Gastrocnemius medialis (tissue), 4 donors: ENCODE measurements at regions not wholly inside any gene's neighbourhood (a gene's known extent, or its start where the extent isn't known, plus 50 kb on each side); places are given as distances from the start of the nearest gene placed in this dataset.

ENCODE experiments used
- ATAC-seq, 2 donors: fragments of 150-250 bp; one replicate each; pipeline ENCODE4 v1.9.1; 2016
- DNase-seq, 2 donors: peaks; one replicate each; pipeline ENCODE4 v3.0.0-alpha.2; 2019
- H3K27ac ChIP-seq, 4 donors: fragments of 200-600 bp; sonication (generic); 1 replicate in 1 of 4; 2 replicates in 3 of 4; pipeline ENCODE4 v1.5.1; 2016 to 2018; ENCODE audit warnings: mild to moderate bottlenecking in 2 of 4, moderate library complexity in 1 of 4
- H3K27me3 ChIP-seq, 3 donors: fragments of 200-600 bp; sonication (generic) in 2 of 3; 1 replicate in 1 of 3; 2 replicates in 2 of 3; pipeline versions ENCODE4 v1.5.1 to v1.6.0; 2016 to 2019; ENCODE audit warnings: mild to moderate bottlenecking in 1 of 3, moderate library complexity in 1 of 3
- H3K36me3 ChIP-seq, 2 donors: fragments of 200-600 bp; sonication (generic) in 1 of 2; one replicate each; pipeline ENCODE4 v1.5.1; 2017 to 2018
- H3K4me1 ChIP-seq, 2 donors: fragments of 200-600 bp; sonication (generic) in 1 of 2; one replicate each; pipeline ENCODE4 v1.5.1; 2016 to 2017; ENCODE audit warnings: mild to moderate bottlenecking in 2 of 2
- H3K4me3 ChIP-seq, 4 donors: fragments of 200-600 bp; sonication (generic) in 3 of 4; 1 replicate in 1 of 4; 2 replicates in 3 of 4; pipeline ENCODE4 v1.5.1; 2016 to 2019; ENCODE audit warnings: mild to moderate bottlenecking in 2 of 4
- H3K9me3 ChIP-seq, 3 donors: fragments of 200-600 bp; sonication (generic) in 2 of 3; 1 replicate in 1 of 3; 2 replicates in 2 of 3; pipeline ENCODE4 v1.5.1; 2016 to 2019
- CTCF ChIP-seq, 5 experiments: fragments of 450-650 bp in 3 of 5; fragments of 200-600 bp in 2 of 5; sonication (generic) in 2 of 5; IDR thresholded peaks in 4 of 5; conservative IDR thresholded peaks in 1 of 5; 1 replicate in 4 of 5; 2 replicates in 1 of 5; pipeline ENCODE4 v1.5.1; 2016 to 2019; ENCODE audit warnings: antibody characterized with exemption in 5 of 5, mild to moderate bottlenecking in 3 of 5, moderate library complexity in 3 of 5
- POLR2A ChIP-seq, 2 donors: fragments of 450-650 bp; IDR thresholded peaks; one replicate each; pipeline ENCODE4 v1.6.1; 2017; ENCODE audit warnings: antibody characterized with exemption in 2 of 2, mild to moderate bottlenecking in 2 of 2, moderate library complexity in 2 of 2
- in situ Hi-C, 4 donors: fragments of 200-750 bp; cut with MboI; loops; one replicate each; pipeline versions ENCODE4 v1.15.0 to v1.8.0; 2017; ENCODE audit warnings: low sequenced_read_pairs in 4 of 4
- intact Hi-C: fragments of 100-400 bp; cut with DNase I; formaldehyde crosslinking; loops from one replicate; pipeline ENCODE4 v1.15.1; 2023; ENCODE audit warnings: low total_unique reads

- Histone ChIP-seq H3K4me3 (no peak overlapping the region), H3K27ac (peak overlapping the region in 2 of 4 donors; percentile 32 to 84), H3K36me3 (no peaks in the 10 kb centered on the region), H3K27me3 (no peaks in the 10 kb centered on the region), H3K9me3 (no peaks in the 10 kb centered on the region), H3K4me1 (peaks cover 25 to 36% of the 10 kb centered on the region in 2 donors)
- intact Hi-C loops = loop anchor here (5.0 kb wide), 1 partner anchor 47 kb away; no protein-coding TSS in a partner anchor
- no peak for TF ChIP-seq POLR2A (IDR thresholded peaks at IDR 0.05)
- TF ChIP-seq CTCF (IDR thresholded peaks at IDR 0.05 in 4 of 5, conservative IDR thresholded peaks at IDR 0.05 in 1 of 5) = no peak
- in situ Hi-C loops = no loop called here
- DNase-seq (no peak), ATAC-seq (no peak)
These were observed 66.7 kb downstream of the CD164 start for GRCh38 chr6:109315341-109316110.

GRCh38 chr6:109314313-109314712 is 68.0 kb downstream of the CD164 start:
- Histone ChIP-seq H3K9me3 (no peaks in the 10 kb centered on the region), H3K27ac (peak overlapping the region in 3 of 4 donors; percentile 32 to 84 (median 77)), H3K27me3 (no peaks in the 10 kb centered on the region), H3K4me1 (peaks cover 24 to 36% of the 10 kb centered on the region in 2 donors), H3K36me3 (no peaks in the 10 kb centered on the region), H3K4me3 (no peak overlapping the region)
- TF ChIP-seq CTCF (IDR thresholded peaks at IDR 0.05 in 4 of 5, conservative IDR thresholded peaks at IDR 0.05 in 1 of 5) (no peak), POLR2A (IDR thresholded peaks at IDR 0.05) (peak in 1 of 2 donors; percentile 14)
- intact Hi-C loops = loop anchor here (5.0 kb wide), 1 partner anchor 222 kb away; the partner anchor contains the start of gene SESN1
- in situ Hi-C loops = no loop called here
- ATAC-seq = no peak
- DNase-seq = no peak

- ATAC-seq = peak; percentile 68 to 88
- H3K27me3 ChIP-seq = no peaks in the 10 kb centered on the region
- H3K27ac ChIP-seq = peak overlapping the region in 3 of 4 donors; percentile 32 to 84 (median 77)
- H3K4me3 ChIP-seq = no peak overlapping the region
- H3K9me3 ChIP-seq = no peaks in the 10 kb centered on the region
- H3K4me1 ChIP-seq = peaks cover 17 to 30% of the 10 kb centered on the region in 2 donors
- in situ Hi-C loops (no loop called here), intact Hi-C loops (loop anchor here (5.0 kb wide), 1 partner anchor 221 kb away; the partner anchor contains the start of gene SESN1)
- peak; percentile 44 to 79 for DNase-seq
- peak in 1 of 2 donors; percentile 55 for TF ChIP-seq POLR2A (IDR thresholded peaks at IDR 0.05)
- no peak for TF ChIP-seq CTCF (IDR thresholded peaks at IDR 0.05 in 4 of 5, conservative IDR thresholded peaks at IDR 0.05 in 1 of 5)
- no peaks in the 10 kb centered on the region for H3K36me3 ChIP-seq
These were observed 69.1 kb downstream of the CD164 start for GRCh38 chr6:109313139-109313538.

DNA sequence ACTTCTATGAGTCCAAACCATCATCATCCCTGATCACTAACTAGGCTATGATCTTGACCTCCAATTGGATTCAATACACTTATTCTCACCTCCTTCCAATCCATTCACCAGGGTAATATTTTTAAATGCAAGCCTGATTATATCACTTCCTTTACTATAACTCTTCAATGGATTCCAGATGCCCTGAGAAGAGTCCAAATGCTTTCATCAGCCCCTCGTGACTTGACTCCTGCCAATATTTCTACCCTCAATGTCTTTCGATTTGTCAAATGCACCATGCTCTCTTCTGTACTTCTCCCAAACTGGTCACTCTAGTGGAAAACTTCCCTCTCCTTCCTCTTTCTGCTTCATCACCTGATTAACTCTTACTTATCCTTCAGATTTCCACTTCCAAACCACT is 70.8 kb downstream of the CD164 start:
- no peak overlapping the region for H3K27ac ChIP-seq
- ATAC-seq = no peak
- in situ Hi-C loops = no loop called here
- H3K36me3 ChIP-seq = no peaks in the 10 kb centered on the region
- H3K9me3 ChIP-seq = no peaks in the 10 kb centered on the region
- H3K27me3 ChIP-seq = no peaks in the 10 kb centered on the region
- no peak for DNase-seq
- no peak overlapping the region for H3K4me3 ChIP-seq
- no peak for TF ChIP-seq POLR2A (IDR thresholded peaks at IDR 0.05)
- no peak for TF ChIP-seq CTCF (IDR thresholded peaks at IDR 0.05 in 4 of 5, conservative IDR thresholded peaks at IDR 0.05 in 1 of 5)
- intact Hi-C loops = loop anchor here (5.0 kb wide), 1 partner anchor 219 kb away; the partner anchor contains the start of gene SESN1
- H3K4me1 ChIP-seq = peaks cover 13 to 25% of the 10 kb centered on the region in 2 donors
